K562 (cell line): ENCODE measurements at regions not wholly inside any gene's neighbourhood (a gene's known extent, or its start where the extent isn't known, plus 50 kb on each side); places are given as distances from the start of the nearest gene placed in this dataset.

Source experiments
- CTCF ChIP-seq, 3 experiments: IDR thresholded peaks in 2 of 3; conservative IDR thresholded peaks in 1 of 3; 2 replicates each; pipeline ENCODE4 v1.5.1; 2011 to 2012; ENCODE audit warnings: low read length in 3 of 3, mild to moderate bottlenecking in 3 of 3, control low read depth in 2 of 3, improper control_type of control experiment in 1 of 3, inconsistent platforms in 1 of 3, low read depth in 1 of 3, mixed read lengths in 1 of 3, moderate library complexity in 1 of 3; ENCODE audit not compliant: insufficient read depth in 2 of 3
- ERF ChIP-seq: fragments of 450-650 bp; formaldehyde crosslinking; IDR thresholded peaks from 2 replicates; pipeline ENCODE4 v1.4.0; 2020; ENCODE audit warnings: mild to moderate bottlenecking, mixed read lengths
- FOXA3 ChIP-seq, 2 experiments: fragments of 450-650 bp in 1 of 2; sonication (generic) in 1 of 2; formaldehyde crosslinking; IDR thresholded peaks in 1 of 2; conservative IDR thresholded peaks in 1 of 2; 2 replicates each; pipeline versions ENCODE4 v1.4.0 to v1.8.0; 2020 to 2022; ENCODE audit warnings: mild to moderate bottlenecking in 2 of 2, missing genetic modification reagents in 1 of 2
- HNRNPUL1 ChIP-seq: fragments of 200-400 bp; formaldehyde crosslinking; IDR thresholded peaks from 2 replicates; pipeline ENCODE4 v1.6.1; 2017; ENCODE audit warnings: low read length
- MXI1 ChIP-seq: IDR thresholded peaks from 2 replicates; pipeline ENCODE4 v1.6.1; 2011; ENCODE audit warnings: low read depth, mild to moderate bottlenecking, improper control_type of control experiment, low read length
- MYC ChIP-seq, 2 experiments: fragments of 250-450 bp in 1 of 2; sonication (Bioruptor Pico) in 1 of 2; IDR thresholded peaks; 2 replicates each; pipeline versions ENCODE4 v1.5.1 to v1.6.1; 2012 to 2021; ENCODE audit warnings: low read depth in 2 of 2, borderline replicate concordance in 1 of 2, improper control_type of control experiment in 1 of 2, low read length in 1 of 2, mild to moderate bottlenecking in 1 of 2, moderate library complexity in 1 of 2
- POLR2A ChIP-seq: fragments of 450-650 bp; conservative IDR thresholded peaks from 2 replicates; pipeline ENCODE4 v1.6.1; 2016
- REST ChIP-seq, 2 experiments: fragments of 450-650 bp; formaldehyde crosslinking in 1 of 2; IDR thresholded peaks; 2 replicates each; pipeline versions ENCODE4 v1.4.0 to v1.6.1; 2014 to 2020; ENCODE audit warnings: mild to moderate bottlenecking in 2 of 2, borderline replicate concordance in 1 of 2, low read depth in 1 of 2
- RFX1 ChIP-seq: fragments of 450-650 bp; IDR thresholded peaks from 2 replicates; pipeline ENCODE4 v1.6.1; 2016; ENCODE audit warnings: mild to moderate bottlenecking, moderate library complexity
- SMARCC2 ChIP-seq: fragments of 450-650 bp; IDR thresholded peaks from 2 replicates; pipeline ENCODE4 v1.6.1; 2017; ENCODE audit warnings: antibody characterized with exemption, moderate library complexity, mild to moderate bottlenecking, low read depth
- ZBTB11 ChIP-seq, 3 experiments: fragments of 200-800 bp in 1 of 3; fragments of 250-450 bp in 1 of 3; fragments of 450-650 bp in 1 of 3; sonication (Bioruptor Pico) in 1 of 3; sonication (Bioruptor generic) in 1 of 3; formaldehyde crosslinking in 1 of 3; IDR thresholded peaks; 2 replicates each; pipeline versions ENCODE4 v1.6.1 to v1.8.0; 2016 to 2022; ENCODE audit warnings: mild to moderate bottlenecking in 2 of 3, missing genetic modification characterization in 2 of 3, missing compliant biosample characterization in 1 of 3, moderate library complexity in 1 of 3
- ZBTB33 ChIP-seq: sonication (generic); formaldehyde crosslinking; IDR thresholded peaks from 2 replicates; pipeline ENCODE4 v1.8.1; 2023; ENCODE audit warnings: mild to moderate bottlenecking, missing genetic modification reagents
- ZNF239 ChIP-seq: fragments of 250-450 bp; sonication (Bioruptor Pico); IDR thresholded peaks from 2 replicates; pipeline ENCODE4 v1.4.0; 2020; ENCODE audit warnings: mild to moderate bottlenecking

GRCh38 chrX:3176439-3176820 is 135.2 kb downstream of the ARSF start:
- TF ChIP-seq REST (IDR thresholded peaks at IDR 0.05; ENCODE audit: borderline replicate concordance) (no peak), REST (CRISPR knock-in tag; IDR thresholded peaks at IDR 0.05; ENCODE audit: low read depth) (no peak), ZNF239 (CRISPR knock-in tag) (no peak), FOXA3 (CRISPR knock-in tag; conservative IDR thresholded peaks at IDR 0.05 in 1 of 2, IDR thresholded peaks at IDR 0.05 in 1 of 2) (no peak), RFX1 (no peak), MYC (IDR thresholded peaks at IDR 0.05; ENCODE audit: low read depth, low read length) (no peak), MYC (CRISPR knock-in tag; IDR thresholded peaks at IDR 0.05; ENCODE audit: borderline replicate concordance, low read depth) (no peak), ERF (no peak), MXI1 (no peak), CTCF (IDR thresholded peaks at IDR 0.05 in 2 of 3, conservative IDR thresholded peaks at IDR 0.05 in 1 of 3; ENCODE audit: insufficient read depth in 2 of 3, low read depth in 1 of 3, low read length in 3 of 3) (no peak), ZBTB33 (no peak), ZBTB11 (CRISPR knock-in tag; IDR thresholded peaks at IDR 0.05) (no peak), SMARCC2 (no peak), HNRNPUL1 (no peak), POLR2A (no peak)
